Upper lobe of left lung (tissue), 4 donors: ENCODE measurements at regions not wholly inside any gene's neighbourhood (a gene's known extent, or its start where the extent isn't known, plus 50 kb on each side); places are given as distances from the start of the nearest gene placed in this dataset.

Experiments
- CTCF ChIP-seq, 6 experiments: fragments of 450-650 bp in 4 of 6; fragments of 200-600 bp in 2 of 6; sonication (generic) in 2 of 6; IDR thresholded peaks; one replicate each; pipeline ENCODE4 v1.5.1; 2016 to 2019; ENCODE audit warnings: antibody characterized with exemption in 6 of 6
- EP300 ChIP-seq, 4 donors: sonication (generic); formaldehyde crosslinking; IDR thresholded peaks; one replicate each; pipeline ENCODE4 v1.5.1; 2017; ENCODE audit warnings: antibody characterized with exemption in 4 of 4, control low read depth in 2 of 4
- POLR2A ChIP-seq, 4 donors: fragments of 450-650 bp; IDR thresholded peaks; one replicate each; pipeline ENCODE4 v1.5.1; 2016 to 2017; ENCODE audit warnings: antibody characterized with exemption in 4 of 4, mild to moderate bottlenecking in 2 of 4
- POLR2AphosphoS5 ChIP-seq, 2 donors: sonication (generic); formaldehyde crosslinking; IDR thresholded peaks; one replicate each; pipeline ENCODE4 v1.5.1; 2017; ENCODE audit warnings: antibody characterized with exemption in 2 of 2

DNA sequence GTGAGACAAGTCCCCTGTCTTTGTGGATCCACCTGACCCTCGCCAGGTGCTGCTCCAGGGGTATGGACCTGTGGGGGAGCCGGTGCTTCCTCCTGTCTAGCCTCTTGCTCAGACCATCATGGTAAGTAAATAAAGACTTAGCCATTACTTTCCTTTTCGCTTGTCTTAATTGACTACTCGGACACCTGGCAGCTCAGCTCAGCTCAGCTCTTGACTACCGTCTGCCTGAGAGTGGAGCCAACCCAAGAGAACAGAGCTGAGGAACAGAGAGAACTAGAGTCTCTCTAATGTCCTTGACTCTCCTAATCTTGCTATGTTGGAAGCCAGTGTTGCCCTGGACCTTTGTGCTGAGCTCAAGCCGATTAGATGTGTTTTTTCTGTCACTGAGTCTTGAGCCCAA is 170.3 kb upstream of the CXCR4 start:
- TF ChIP-seq POLR2A (IDR thresholded peaks at IDR 0.05) (no peak), CTCF (IDR thresholded peaks at IDR 0.05) (no peak), POLR2AphosphoS5 (IDR thresholded peaks at IDR 0.05) (no peak), EP300 (IDR thresholded peaks at IDR 0.05) (no peak)
